HUES6 (cell line): ENCODE measurements at regions not wholly inside any gene's neighbourhood (a gene's known extent, or its start where the extent isn't known, plus 50 kb on each side); places are given as distances from the start of the nearest gene placed in this dataset.

Source experiments
- H3K27ac ChIP-seq: 2 replicates; pipeline ENCODE4 v1.7.0; 2013; ENCODE audit warnings: low read depth, mild to moderate bottlenecking, low read length, inconsistent platforms
- H3K27me3 ChIP-seq: 2 replicates; pipeline ENCODE4 v1.6.1; 2013; ENCODE audit warnings: low read length; ENCODE audit not compliant: control insufficient read depth, insufficient read depth
- H3K36me3 ChIP-seq: 2 replicates; pipeline ENCODE4 v1.6.1; 2013; ENCODE audit warnings: low read length; ENCODE audit not compliant: control insufficient read depth, insufficient read depth
- H3K4me1 ChIP-seq: 2 replicates; pipeline ENCODE4 v1.6.1; 2013; ENCODE audit warnings: low read length; ENCODE audit not compliant: control insufficient read depth, insufficient read depth
- H3K4me3 ChIP-seq: 2 replicates; pipeline ENCODE4 v1.5.1; 2013; ENCODE audit warnings: low read depth, low read length
- H3K9ac ChIP-seq: one replicate; pipeline ENCODE4 v1.6.1; 2013; ENCODE audit warnings: mild to moderate bottlenecking, low read length
- H3K9me3 ChIP-seq: 2 replicates; pipeline ENCODE4 v1.6.1; 2013; ENCODE audit warnings: low read depth, low read length; ENCODE audit not compliant: control insufficient read depth, insufficient read depth

DNA sequence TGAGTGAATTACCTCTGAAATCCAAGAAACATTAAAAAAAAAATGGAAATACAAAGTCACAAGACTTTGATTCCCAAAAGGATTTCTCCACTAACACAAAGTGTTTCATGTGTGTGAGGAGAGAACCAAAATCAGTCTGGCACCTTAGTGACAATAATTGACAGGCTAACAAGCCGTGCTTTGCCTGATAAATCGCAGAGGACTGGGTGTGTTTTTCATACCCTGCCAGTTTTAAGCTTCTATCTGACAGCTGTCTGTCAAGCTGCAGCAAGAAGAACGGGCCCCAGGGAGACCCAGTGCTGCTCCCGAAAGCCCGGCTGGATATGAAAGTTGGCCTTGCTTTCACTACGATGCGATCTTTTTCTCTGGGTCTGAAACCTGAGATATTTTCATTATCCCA, 101.6 kb upstream of the KCNK2 start:
- Histone ChIP-seq H3K27me3 (no peaks in the 10 kb centered on the region), H3K4me1 (peaks cover 12% of the 10 kb centered on the region), H3K9me3 (no peaks in the 10 kb centered on the region), H3K9ac (no peak overlapping the region), H3K27ac (no peak overlapping the region), H3K36me3 (no peaks in the 10 kb centered on the region), H3K4me3 (no peak overlapping the region)

DNA sequence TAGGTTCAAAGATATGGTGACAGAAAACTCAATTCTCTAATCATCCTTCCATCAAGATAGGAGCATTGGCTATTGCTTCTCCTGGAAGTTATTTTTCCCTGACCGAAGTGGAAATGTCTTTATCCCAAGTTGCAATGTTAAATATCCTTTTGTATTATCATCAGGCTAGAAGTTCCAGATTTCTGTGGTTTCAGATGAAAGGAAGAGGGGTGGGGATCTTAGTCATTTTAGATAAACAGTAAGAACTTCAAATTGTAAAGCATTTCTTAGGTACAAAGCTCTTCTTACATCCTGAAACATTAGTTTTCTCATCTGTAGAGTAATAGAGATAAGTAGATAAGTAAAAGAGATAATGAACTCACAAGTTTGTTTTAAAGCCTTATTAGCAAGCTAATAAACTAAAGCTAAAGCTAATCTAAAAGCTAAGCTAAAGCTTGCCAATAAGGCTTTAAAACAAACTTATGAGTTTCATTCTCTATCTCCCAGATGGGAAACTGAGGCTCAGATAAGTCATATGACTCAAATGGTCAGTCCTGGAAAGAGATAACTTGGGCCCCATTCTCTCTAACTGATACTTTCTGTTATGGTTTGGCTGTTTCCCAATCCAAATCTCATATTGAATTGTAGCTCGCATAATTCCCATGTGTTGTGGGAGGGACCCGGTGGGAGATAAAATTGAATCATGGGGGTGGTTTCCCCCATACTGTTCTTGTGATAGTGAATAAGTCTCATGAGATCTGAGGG, 99.2 kb upstream of the KCNK2 start:
- no peak overlapping the region for H3K27ac ChIP-seq
- H3K4me1 ChIP-seq, result no peaks in the 10 kb centered on the region
- H3K36me3 ChIP-seq, result no peaks in the 10 kb centered on the region
- no peak overlapping the region for H3K4me3 ChIP-seq
- H3K27me3 ChIP-seq, result no peaks in the 10 kb centered on the region
- H3K9me3 ChIP-seq, result no peaks in the 10 kb centered on the region
- H3K9ac ChIP-seq, result no peak overlapping the region

DNA sequence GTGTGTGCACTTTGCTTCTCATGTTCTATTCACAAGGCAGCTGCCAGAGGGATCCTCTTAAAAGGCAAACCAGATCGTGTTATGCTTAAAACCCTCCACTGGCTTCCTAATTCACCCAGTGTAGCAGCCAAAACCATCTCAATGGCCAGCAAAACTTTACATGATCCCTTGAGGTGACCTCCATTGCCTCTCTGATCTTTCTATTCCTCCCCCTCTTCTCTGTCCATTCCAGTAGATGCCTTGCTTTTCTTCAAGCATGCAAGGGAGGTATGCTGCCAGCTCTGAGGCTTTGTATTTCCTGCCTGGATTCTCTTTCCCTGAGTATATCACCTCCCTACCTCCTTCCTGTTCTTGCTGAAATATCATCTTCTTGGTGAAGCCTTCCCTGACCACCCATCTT, 93.2 kb upstream of the KCNK2 start:
- H3K9me3 ChIP-seq, result no peaks in the 10 kb centered on the region
- no peak overlapping the region for H3K9ac ChIP-seq
- no peaks in the 10 kb centered on the region for H3K36me3 ChIP-seq
- H3K4me1 ChIP-seq, result peaks cover under 1% of the 10 kb centered on the region; the same call in 1 of the 2 replicates
- no peaks in the 10 kb centered on the region for H3K27me3 ChIP-seq
- H3K4me3 ChIP-seq, result no peak overlapping the region
- H3K27ac ChIP-seq, result no peak overlapping the region

DNA sequence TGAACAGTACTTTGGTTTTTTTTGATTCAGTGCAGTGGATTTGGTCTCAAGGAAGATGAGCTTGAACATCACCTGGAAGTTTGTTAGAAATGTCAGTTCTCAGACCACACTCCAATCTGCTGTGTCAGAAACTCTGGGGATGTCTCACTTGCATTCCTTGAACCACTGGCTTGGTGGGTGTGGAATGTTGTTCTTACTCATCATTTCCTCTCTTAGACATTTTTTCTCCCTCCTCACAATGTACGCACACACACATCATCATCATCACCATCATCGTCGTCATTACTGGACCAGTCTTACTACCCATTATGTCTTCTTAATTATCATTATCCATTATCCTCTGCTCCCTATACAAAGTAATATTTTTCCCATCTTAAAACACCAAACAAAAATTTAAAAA, 91.9 kb upstream of the KCNK2 start:
- Histone ChIP-seq H3K9me3 (no peaks in the 10 kb centered on the region), H3K27ac (no peak overlapping the region), H3K36me3 (no peaks in the 10 kb centered on the region), H3K27me3 (no peaks in the 10 kb centered on the region), H3K4me1 (peaks cover 7% of the 10 kb centered on the region; the same call in 1 of the 2 replicates), H3K9ac (no peak overlapping the region), H3K4me3 (no peak overlapping the region)

DNA sequence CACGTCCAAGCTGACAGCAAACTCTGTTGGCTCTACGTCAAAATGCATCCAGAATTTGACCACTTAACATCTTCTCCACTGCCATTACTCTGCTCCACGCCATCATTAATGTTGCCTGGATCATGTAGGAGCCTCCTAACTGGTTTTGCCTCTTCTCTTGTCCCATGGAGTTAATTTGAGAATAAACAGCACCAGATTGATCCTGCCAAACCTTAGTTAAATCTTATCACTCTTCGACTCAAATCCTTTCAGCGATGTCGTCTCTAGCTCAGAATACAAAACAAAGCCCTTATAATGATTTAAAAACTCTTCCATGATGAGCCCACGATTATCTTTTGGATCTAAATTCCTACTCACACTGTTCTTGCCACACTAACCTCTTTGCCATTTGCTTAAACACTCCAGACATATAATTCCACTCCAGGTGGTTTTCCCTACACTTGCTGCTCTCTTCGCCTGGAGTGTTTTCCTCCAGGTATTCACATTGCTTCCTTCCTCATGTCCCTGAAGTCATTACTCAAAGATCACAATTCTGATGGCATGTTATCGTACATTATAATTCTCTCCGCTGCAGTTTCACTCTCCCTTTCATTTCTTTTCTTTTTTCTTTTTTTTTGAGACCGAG, 90.7 kb upstream of the KCNK2 start:
- H3K4me3 ChIP-seq, result no peak overlapping the region
- no peak overlapping the region for H3K27ac ChIP-seq
- no peak overlapping the region for H3K9ac ChIP-seq
- no peaks in the 10 kb centered on the region for H3K9me3 ChIP-seq
- H3K36me3 ChIP-seq, result no peaks in the 10 kb centered on the region
- no peaks in the 10 kb centered on the region for H3K27me3 ChIP-seq
- peaks cover 7% of the 10 kb centered on the region; the same call in 1 of the 2 replicates for H3K4me1 ChIP-seq

DNA sequence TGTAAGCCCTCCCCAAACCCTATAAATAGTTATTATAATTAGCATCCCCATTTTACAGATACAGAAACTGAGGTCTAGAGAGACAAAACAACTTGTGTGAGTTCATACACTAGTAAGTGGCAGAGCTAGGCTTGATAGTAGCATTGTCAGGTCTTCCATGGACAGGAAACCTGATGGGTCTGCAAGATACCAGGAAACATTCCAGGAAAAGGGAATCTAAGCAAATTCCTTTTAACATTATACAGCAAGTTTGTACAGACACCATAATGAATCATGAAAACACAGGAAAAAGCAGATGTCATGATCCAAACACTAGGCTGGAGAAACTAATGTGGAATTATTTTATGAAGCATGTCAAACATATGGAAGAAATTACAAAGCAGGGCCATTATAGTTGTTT, 89.1 kb upstream of the KCNK2 start:
- H3K9ac ChIP-seq, result no peak overlapping the region
- H3K27me3 ChIP-seq, result no peaks in the 10 kb centered on the region
- H3K4me3 ChIP-seq, result no peak overlapping the region
- H3K9me3 ChIP-seq, result no peaks in the 10 kb centered on the region
- H3K4me1 ChIP-seq, result peaks cover 7% of the 10 kb centered on the region; the same call in 1 of the 2 replicates
- no peaks in the 10 kb centered on the region for H3K36me3 ChIP-seq
- H3K27ac ChIP-seq, result no peak overlapping the region

DNA sequence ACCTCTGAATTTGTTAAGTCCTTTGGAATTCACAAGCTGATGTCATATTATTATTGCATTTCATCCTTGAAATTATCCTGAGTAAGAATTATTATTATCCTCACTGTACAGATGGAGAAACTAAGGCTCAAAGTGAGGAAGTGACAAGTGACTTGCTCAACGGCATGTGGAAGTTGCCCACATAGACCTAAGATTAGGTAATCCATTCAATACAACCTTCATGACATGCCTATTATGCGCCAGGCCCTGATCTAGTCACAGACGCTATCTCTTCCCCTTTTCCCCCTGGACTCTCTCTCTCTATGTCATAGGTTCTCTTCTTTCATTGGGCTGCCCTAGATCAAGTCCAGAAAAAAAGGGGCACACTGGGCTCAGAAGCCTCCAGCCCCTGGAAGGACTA, 84.9 kb upstream of the KCNK2 start:
- H3K36me3 ChIP-seq, result no peaks in the 10 kb centered on the region
- peaks cover 7% of the 10 kb centered on the region; the same call in 1 of the 2 replicates for H3K4me1 ChIP-seq
- H3K27ac ChIP-seq, result no peak overlapping the region
- H3K9ac ChIP-seq, result no peak overlapping the region
- no peak overlapping the region for H3K4me3 ChIP-seq
- no peaks in the 10 kb centered on the region for H3K9me3 ChIP-seq
- H3K27me3 ChIP-seq, result no peaks in the 10 kb centered on the region

DNA sequence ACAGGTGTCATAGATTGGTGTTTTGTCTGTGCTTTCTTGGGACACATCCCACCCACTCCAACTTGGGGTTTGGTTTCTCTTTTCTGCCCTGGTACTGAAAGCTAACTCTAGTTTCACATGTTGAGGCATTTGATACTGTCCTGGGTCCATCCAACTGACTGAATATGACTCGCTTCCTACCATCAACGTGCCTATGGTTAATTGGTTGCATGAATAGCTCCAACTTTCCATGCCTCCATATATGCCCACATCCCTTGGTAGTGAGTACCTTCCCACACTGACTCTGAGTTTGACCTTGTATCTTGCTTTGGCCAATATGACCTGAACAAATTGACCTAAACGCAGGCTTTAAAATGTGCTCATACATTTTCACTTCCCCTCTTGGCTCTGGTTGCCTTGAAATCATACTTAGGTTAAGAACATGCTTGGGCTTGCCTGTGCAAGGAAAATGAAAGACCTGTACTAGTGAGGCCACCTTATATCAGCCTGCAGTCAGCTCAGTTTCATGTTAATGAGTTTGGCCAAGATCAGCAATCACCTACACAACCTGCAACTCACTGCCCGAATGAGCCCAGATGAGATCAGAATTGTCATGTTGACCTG, 81.0 kb upstream of the KCNK2 start:
- no peak overlapping the region for H3K4me3 ChIP-seq
- no peaks in the 10 kb centered on the region for H3K36me3 ChIP-seq
- H3K9ac ChIP-seq, result no peak overlapping the region
- H3K27me3 ChIP-seq, result no peaks in the 10 kb centered on the region
- no peak overlapping the region for H3K27ac ChIP-seq
- H3K9me3 ChIP-seq, result no peaks in the 10 kb centered on the region
- H3K4me1 ChIP-seq, result no peaks in the 10 kb centered on the region

DNA sequence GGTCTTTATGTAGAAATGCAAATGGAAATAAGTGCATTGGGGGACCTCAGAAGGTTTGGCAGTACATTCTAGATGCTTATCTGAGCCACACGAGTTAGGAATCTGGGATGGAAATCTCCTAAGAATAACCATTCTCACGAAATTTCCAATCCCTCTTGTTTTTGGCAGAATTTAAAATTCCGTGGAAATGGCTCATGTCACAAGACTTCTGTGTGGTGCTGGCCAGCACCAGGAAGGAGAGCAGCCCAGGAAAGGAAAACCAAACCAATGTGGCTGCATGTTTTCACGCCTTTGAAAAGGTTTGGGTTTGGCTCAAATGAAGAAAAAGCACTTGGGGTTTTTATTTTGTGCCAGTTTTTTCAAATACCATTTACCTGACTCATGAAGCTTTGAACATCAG, 80.1 kb upstream of the KCNK2 start:
- Histone ChIP-seq H3K4me1 (no peaks in the 10 kb centered on the region), H3K27me3 (no peaks in the 10 kb centered on the region), H3K4me3 (no peak overlapping the region), H3K27ac (no peak overlapping the region), H3K9me3 (no peaks in the 10 kb centered on the region), H3K9ac (no peak overlapping the region), H3K36me3 (no peaks in the 10 kb centered on the region)

DNA sequence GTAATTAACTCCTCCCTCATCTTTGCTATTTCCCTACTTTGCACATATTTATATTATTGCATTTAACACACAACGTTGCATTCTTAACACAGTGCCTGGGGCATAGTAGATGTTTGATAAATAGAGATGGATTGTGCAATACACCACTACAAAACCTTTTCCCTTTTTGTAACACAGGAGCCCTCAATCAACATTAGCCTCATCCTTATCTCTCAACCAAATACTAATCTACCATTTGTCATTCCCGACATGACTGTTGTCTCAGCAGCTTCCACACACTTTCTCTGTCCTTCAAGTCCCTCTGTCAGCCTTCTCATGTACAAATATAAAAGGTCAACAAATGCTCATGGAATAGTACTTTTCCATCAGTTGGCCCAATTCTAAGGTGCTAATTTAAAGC, 78.9 kb upstream of the KCNK2 start:
- Histone ChIP-seq H3K36me3 (no peaks in the 10 kb centered on the region), H3K9ac (no peak overlapping the region), H3K4me3 (no peak overlapping the region), H3K27ac (no peak overlapping the region), H3K4me1 (no peaks in the 10 kb centered on the region), H3K27me3 (no peaks in the 10 kb centered on the region), H3K9me3 (no peaks in the 10 kb centered on the region)

DNA sequence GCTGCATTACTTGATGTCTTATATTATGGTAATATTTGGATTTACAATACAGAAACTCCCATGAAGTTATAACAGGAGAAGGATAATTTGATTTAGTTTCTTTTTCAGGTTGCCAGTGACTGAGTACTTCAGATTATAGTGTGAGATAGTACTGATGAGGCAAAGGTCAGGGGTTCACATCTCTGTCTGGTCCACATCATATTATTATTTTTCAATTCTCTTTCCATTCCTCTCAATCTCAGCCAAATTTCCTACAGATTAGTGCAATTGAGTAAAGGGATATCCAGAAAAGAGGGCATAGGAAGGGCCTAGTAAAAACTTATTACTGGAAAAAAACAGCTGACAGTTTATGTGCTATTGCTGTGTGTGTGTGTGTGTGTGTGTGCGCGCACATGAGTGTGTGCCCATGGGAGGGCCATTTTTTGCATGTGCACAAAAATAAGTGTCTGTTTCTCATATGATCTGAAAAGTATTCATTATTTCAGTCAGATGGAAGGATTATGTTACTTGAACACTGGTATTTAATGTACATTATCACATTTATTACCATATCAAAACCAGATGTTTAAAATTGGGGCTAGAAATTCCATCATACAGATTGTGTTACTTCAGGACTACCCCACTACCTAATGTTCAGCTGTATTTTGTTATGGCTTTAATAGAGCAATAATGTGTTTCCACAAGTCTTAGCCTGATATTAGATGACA, 78.3 kb upstream of the KCNK2 start:
- Histone ChIP-seq H3K9ac (no peak overlapping the region), H3K27me3 (no peaks in the 10 kb centered on the region), H3K4me1 (no peaks in the 10 kb centered on the region), H3K9me3 (no peaks in the 10 kb centered on the region), H3K36me3 (no peaks in the 10 kb centered on the region), H3K27ac (no peak overlapping the region), H3K4me3 (no peak overlapping the region)
